HFF-Myc (cell line): ENCODE measurements at regions not wholly inside any gene's neighbourhood (a gene's known extent, or its start where the extent isn't known, plus 50 kb on each side); places are given as distances from the start of the nearest gene placed in this dataset.
"Not testable (repeated sequence)": the region's sequence is repeated elsewhere in the genome, so short reads cannot be mapped to it uniquely, and the experiment has no call there.

ENCODE experiments used
- DNase-seq: peaks from one replicate; pipeline ENCODE4 v3.0.0-alpha.2; 2011; ENCODE audit warnings: low read depth; ENCODE audit errors: extremely low read depth
- H3K4me3 ChIP-seq: replicated peaks from 2 replicates; pipeline ENCODE4 v1.5.1; 2011; ENCODE audit warnings: low read depth, mild to moderate bottlenecking, control low read depth, low read length
- TF ChIP-seq, protein P1 (sequence below): IDR thresholded peaks from 2 replicates; pipeline ENCODE4 v1.5.1; 2012; ENCODE audit warnings: mild to moderate bottlenecking, low read depth, low read length, control low read depth; ENCODE audit errors: missing control alignments

DNA sequence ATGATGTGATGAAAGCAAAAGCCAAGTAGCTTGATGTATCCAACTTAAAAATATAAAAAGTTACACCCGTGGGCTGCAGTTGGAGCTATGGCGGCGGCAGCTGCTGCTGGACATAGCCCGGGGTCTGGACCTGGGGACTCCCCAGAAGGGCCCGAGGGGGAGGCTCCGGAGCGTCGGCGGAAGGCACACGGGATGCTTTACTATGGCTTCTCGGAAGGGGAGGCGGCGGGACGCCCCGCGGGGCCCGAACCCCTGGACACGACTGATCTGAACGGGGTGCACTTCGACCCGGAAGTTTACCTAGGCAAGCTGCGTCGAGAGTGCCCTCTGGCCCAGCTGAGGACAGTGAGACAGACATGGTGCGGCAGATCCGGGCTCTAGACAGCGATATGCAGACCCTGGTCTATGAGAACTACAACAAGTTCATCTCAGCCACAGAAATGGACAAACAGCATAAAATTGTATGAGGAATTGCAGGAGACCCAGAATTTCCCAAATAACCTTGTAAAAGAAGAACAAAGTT lies 109.5 kb upstream of the EEF2KMT start:
- no peak for DNase-seq
- TF ChIP-seq, protein P1, sequence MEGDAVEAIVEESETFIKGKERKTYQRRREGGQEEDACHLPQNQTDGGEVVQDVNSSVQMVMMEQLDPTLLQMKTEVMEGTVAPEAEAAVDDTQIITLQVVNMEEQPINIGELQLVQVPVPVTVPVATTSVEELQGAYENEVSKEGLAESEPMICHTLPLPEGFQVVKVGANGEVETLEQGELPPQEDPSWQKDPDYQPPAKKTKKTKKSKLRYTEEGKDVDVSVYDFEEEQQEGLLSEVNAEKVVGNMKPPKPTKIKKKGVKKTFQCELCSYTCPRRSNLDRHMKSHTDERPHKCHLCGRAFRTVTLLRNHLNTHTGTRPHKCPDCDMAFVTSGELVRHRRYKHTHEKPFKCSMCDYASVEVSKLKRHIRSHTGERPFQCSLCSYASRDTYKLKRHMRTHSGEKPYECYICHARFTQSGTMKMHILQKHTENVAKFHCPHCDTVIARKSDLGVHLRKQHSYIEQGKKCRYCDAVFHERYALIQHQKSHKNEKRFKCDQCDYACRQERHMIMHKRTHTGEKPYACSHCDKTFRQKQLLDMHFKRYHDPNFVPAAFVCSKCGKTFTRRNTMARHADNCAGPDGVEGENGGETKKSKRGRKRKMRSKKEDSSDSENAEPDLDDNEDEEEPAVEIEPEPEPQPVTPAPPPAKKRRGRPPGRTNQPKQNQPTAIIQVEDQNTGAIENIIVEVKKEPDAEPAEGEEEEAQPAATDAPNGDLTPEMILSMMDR: no peak
- no peak overlapping the region for H3K4me3 ChIP-seq

DNA sequence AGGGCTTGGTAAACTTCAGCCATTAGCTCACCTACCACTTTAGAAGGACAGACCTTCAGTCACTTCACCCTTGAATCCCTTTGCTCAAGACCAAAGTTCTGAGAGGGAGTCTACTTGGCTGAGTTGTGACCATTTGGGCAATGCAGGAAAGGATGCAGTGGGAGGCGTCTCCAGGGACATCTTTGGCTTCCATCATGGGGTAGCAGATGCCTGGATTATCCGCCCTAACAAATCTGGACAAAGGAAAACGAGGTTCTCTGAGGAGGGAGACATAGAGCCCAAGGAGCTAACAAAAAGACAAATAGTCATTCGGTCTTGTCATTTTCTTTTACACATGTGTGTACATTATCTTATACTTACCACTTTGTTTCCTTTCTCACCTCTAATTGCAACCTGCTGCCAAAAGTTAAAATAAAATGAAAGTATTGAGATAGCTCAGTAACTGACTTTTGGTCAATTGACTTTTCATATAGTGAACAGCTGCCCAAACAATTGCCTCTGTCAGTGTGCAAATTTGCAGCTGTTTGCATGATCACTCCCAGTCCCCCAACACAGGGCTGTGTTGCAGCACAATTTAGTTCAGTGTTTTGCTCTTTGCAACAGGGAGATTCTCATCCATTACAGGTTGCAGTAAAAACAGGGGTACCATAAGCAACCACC lies 108.9 kb upstream of the EEF2KMT start:
- TF ChIP-seq, protein P1: no peak

DNA sequence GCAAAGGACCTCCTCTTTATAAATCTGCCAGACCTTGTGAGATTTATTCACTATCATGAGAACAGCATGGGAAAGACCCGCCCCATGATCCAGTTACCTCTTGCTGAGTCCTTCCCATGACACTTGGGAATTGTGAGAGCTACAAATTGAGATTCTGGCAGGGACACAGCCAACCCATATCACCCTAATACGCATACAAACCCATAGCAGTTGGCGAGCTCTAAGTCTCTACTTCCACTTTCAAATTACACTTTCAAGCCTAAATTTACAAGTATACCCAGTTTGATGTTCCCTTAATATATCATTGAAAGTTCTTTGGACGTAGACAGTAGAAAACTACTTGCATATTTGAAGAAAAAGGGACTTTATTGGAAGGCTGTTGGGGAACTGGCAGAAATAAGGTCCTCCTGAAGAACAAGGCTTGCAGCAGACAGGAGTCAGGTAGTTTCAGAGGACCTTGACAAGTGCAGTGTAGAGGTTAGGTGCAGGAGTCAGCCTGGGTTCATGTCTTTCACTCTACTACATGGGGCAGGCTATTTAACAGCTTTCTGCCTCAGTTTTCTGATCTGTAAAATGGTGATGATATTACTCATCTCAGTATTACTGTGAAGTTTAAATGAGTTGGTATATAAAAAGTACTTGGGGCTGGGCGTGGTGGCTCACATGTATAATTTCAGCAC lies 107.9 kb upstream of the EEF2KMT start:
- no peak overlapping the region for H3K4me3 ChIP-seq
- TF ChIP-seq, protein P1: no peak
- no peak for DNase-seq

More for the DNA sequence above, 108.9 kb upstream of the EEF2KMT start:
- H3K4me3 ChIP-seq: no peak overlapping the region
- no peak for DNase-seq

DNA sequence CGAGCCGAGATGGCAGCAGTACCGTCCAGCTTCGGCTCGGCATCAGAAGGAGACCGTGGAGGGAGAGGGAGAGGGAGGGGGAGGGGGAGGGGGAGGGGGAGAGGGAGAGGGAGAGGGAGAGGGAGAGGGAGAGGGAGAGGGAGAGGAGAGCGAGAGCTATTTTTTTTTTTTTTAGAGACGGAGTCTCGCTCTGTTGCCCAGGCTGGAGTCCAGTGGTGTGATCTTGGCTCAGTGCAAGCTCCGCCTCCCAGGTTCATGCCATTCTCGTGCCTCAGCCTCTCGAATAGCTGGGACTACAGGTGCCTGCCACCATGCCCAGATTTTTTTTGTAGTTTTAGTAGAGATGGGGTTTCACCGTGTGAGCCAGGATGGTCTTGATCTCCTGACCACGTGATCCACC lies 106.1 kb upstream of the EEF2KMT start:
- not testable (repeated sequence) for DNase-seq, H3K4me3 ChIP-seq

DNA sequence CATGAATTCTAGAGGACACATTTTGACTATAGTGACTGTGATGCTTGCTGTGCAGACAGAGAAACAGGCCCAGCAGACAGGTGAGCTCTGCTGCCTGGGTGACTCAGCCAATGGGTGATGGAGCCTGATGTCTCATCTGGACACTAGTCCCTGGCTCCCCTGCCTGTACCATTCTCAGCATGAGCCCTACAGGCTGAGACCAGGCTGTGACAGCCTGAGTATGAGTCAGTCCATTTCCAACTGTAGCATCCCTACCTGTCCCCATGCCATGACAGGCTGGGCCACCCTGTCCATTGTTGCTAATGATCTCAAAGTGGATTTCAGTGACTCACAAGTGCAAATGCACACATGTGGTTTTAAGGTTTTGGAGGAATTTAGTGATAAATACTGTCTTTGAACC lies 102.5 kb upstream of the EEF2KMT start:
- no peak for DNase-seq
- H3K4me3 ChIP-seq: no peak overlapping the region
- TF ChIP-seq, protein P1: no peak

DNA sequence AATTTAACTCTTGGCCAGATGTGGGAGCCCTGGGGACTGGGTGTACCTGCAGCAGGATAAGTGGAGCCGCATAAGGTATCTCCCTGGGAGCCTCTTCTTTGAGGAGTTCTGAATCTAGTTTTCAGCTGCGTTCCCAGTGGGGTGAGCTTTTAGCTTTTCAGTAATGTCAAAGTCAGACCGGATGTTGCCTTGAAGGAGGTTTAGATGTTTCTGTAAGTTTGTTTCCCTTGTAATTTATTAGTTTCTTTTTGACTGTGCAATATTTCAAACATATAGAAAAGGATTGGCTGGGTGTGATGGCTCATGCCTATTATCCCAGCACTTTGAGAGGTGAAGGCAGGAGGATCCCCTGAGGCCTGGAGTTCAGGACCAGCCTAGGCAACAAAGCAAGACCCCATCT lies 98.6 kb upstream of the EEF2KMT start:
- TF ChIP-seq, protein P1: no peak

DNA sequence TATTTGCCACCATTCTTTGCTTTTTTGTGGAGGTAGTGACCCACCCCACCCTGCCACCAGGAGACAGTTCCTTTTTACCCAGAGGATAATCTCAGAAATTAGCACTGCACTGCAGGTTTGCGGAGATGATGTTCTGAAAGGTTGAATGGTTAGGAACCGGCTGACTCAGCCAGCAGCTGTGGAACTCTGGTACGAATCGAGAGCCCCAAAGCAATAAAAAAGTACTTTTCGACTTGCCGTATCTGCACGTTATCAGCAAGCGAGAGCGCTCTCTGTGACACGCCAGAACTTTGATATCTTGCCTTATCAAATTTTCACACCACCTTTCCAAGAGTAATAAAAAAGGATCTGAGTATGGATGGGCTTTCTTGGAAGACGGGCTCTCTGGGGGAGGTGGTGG lies 96.3 kb upstream of the EEF2KMT start:
- TF ChIP-seq, protein P1: no peak
- H3K4me3 ChIP-seq: no peak overlapping the region
- no peak for DNase-seq

More for the DNA sequence above, 98.6 kb upstream of the EEF2KMT start:
- no peak for DNase-seq
- H3K4me3 ChIP-seq: no peak overlapping the region
